ENCODE measurements at regions not wholly inside any gene's neighbourhood (a gene's known extent, or its start where the extent isn't known, plus 50 kb on each side); places are given as distances from the start of the nearest gene placed in this dataset.

GRCh38 chr9:80954521-80954920 lies 734.8 kb downstream of the TLE1 start:
- Histone ChIP-seq H3K27me3 (ENCODE audit: control insufficient read depth in 3 of 3, insufficient read depth in 3 of 3, low read length in 3 of 3) (no peaks in the 10 kb centered on the region), H3K4me1 (ENCODE audit: control insufficient read depth in 3 of 3, insufficient read depth in 2 of 3, low read depth in 1 of 3, low read length in 2 of 3) (no peaks in the 10 kb centered on the region), H3K36me3 (ENCODE audit: control insufficient read depth in 3 of 3, insufficient read depth in 2 of 3, low read depth in 1 of 3, low read length in 3 of 3) (no peaks in the 10 kb centered on the region), H3K4me3 (ENCODE audit: low read depth in 1 of 3, low read length in 3 of 3) (no peak overlapping the region), H3K27ac (ENCODE audit: low read depth in 1 of 3, low read length in 2 of 3) (no peak overlapping the region), H3K9me3 (ENCODE audit: control insufficient read depth in 2 of 2, insufficient read depth in 1 of 2, low read depth in 1 of 2, low read length in 1 of 2) (no peaks in the 10 kb centered on the region)
- FAIRE-seq = no peak
- 25 to 68% (median 30%) methylated on average over 2 of the region's 2 CpGs for WGBS, 3 donors
- no peak for DNase-seq

DNA sequence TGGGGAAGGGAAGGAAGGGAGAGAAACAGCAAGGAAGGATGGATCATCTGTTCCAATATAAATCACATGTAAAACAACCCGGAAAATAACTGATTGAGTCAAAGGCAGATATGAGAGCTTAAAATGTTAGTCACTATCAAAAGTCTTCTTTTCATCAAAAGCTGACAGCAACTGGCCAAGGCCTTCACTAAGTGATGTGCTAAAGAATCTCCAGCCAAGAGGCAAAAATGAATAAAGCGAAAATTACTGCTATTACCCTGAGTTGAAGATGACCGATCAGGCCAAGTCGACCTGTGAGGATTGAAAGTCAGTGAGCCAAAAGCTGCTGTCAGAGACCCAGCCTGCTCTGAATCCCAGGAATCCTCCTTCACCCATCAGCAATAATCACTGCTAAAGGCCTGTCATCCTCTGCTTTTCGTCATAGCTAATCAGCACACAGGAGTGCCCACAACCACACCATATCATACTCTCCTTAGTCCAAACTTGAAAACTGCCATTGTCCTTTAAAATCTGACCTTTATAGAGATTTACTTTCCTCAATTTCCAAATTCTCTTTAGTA lies 736.9 kb downstream of the TLE1 start:
- FAIRE-seq (no peak), DNase-seq (no peak)
- Histone ChIP-seq H3K36me3 (ENCODE audit: control insufficient read depth in 3 of 3, insufficient read depth in 2 of 3, low read depth in 1 of 3, low read length in 3 of 3) (no peaks in the 10 kb centered on the region), H3K27ac (ENCODE audit: low read depth in 1 of 3, low read length in 2 of 3) (no peak overlapping the region), H3K4me3 (ENCODE audit: low read depth in 1 of 3, low read length in 3 of 3) (no peak overlapping the region), H3K27me3 (ENCODE audit: control insufficient read depth in 3 of 3, insufficient read depth in 3 of 3, low read length in 3 of 3) (no peaks in the 10 kb centered on the region), H3K4me1 (ENCODE audit: control insufficient read depth in 3 of 3, insufficient read depth in 2 of 3, low read depth in 1 of 3, low read length in 2 of 3) (no peaks in the 10 kb centered on the region), H3K9me3 (ENCODE audit: control insufficient read depth in 2 of 2, insufficient read depth in 1 of 2, low read depth in 1 of 2, low read length in 1 of 2) (no peaks in the 10 kb centered on the region)
- WGBS, 3 donors = 85 to 87% (median 87%) methylated on average over 5 of the region's 5 CpGs

GRCh38 chr9:80951675-80952074 lies 737.7 kb downstream of the TLE1 start:
- no peaks in the 10 kb centered on the region for H3K36me3 ChIP-seq (ENCODE audit: control insufficient read depth in 3 of 3, insufficient read depth in 2 of 3, low read depth in 1 of 3, low read length in 3 of 3)
- DNase-seq (no peak), FAIRE-seq (no peak)
- H3K27ac ChIP-seq (ENCODE audit: low read depth in 1 of 3, low read length in 2 of 3) = no peak overlapping the region
- WGBS, 3 donors = 79 to 83% (median 79%) methylated on average over 7 of the region's 7 CpGs
- H3K4me1 ChIP-seq (ENCODE audit: control insufficient read depth in 3 of 3, insufficient read depth in 2 of 3, low read depth in 1 of 3, low read length in 2 of 3) = no peaks in the 10 kb centered on the region
- no peak overlapping the region for H3K4me3 ChIP-seq (ENCODE audit: low read depth in 1 of 3, low read length in 3 of 3)
- no peaks in the 10 kb centered on the region for H3K9me3 ChIP-seq (ENCODE audit: control insufficient read depth in 2 of 2, insufficient read depth in 1 of 2, low read depth in 1 of 2, low read length in 1 of 2)
- H3K27me3 ChIP-seq (ENCODE audit: control insufficient read depth in 3 of 3, insufficient read depth in 3 of 3, low read length in 3 of 3) = no peaks in the 10 kb centered on the region

GRCh38 chr9:80948876-80949275 lies 740.5 kb downstream of the TLE1 start:
- Histone ChIP-seq H3K27ac (ENCODE audit: low read depth in 1 of 3, low read length in 2 of 3) (no peak overlapping the region), H3K27me3 (ENCODE audit: control insufficient read depth in 3 of 3, insufficient read depth in 3 of 3, low read length in 3 of 3) (no peaks in the 10 kb centered on the region), H3K4me1 (ENCODE audit: control insufficient read depth in 3 of 3, insufficient read depth in 2 of 3, low read depth in 1 of 3, low read length in 2 of 3) (no peaks in the 10 kb centered on the region), H3K36me3 (ENCODE audit: control insufficient read depth in 3 of 3, insufficient read depth in 2 of 3, low read depth in 1 of 3, low read length in 3 of 3) (no peaks in the 10 kb centered on the region), H3K4me3 (ENCODE audit: low read depth in 1 of 3, low read length in 3 of 3) (no peak overlapping the region), H3K9me3 (ENCODE audit: control insufficient read depth in 2 of 2, insufficient read depth in 1 of 2, low read depth in 1 of 2, low read length in 1 of 2) (no peaks in the 10 kb centered on the region)
- DNase-seq (no peak), FAIRE-seq (no peak)
- 87 to 93% (median 88%) methylated on average over 4 of the region's 4 CpGs for WGBS, 3 donors

DNA sequence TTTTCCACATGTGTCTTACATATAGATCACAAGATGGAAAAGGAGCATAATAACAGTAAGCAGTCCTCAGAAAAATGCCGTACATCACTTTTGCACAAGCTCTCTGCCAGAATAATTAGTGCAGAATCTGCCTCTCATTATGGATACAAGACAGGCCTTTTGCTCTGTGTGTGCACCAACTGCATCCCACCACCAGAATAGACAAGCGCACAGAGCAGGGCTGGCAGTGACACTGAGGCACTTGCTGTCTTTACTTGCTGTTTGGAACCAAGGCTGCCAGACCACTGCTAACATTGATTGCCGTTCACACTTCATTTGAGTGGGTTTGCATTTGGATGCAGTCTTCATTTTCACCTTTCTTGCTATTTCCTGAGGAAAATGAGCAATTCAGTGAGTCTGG lies 741.3 kb downstream of the TLE1 start:
- no peaks in the 10 kb centered on the region for H3K4me1 ChIP-seq (ENCODE audit: control insufficient read depth in 3 of 3, insufficient read depth in 2 of 3, low read depth in 1 of 3, low read length in 2 of 3)
- H3K4me3 ChIP-seq (ENCODE audit: low read depth in 1 of 3, low read length in 3 of 3) = no peak overlapping the region
- WGBS, 3 donors = 78 to 82% (median 81%) methylated on average over 3 of the region's 3 CpGs
- no peaks in the 10 kb centered on the region for H3K36me3 ChIP-seq (ENCODE audit: control insufficient read depth in 3 of 3, insufficient read depth in 2 of 3, low read depth in 1 of 3, low read length in 3 of 3)
- H3K27ac ChIP-seq (ENCODE audit: low read depth in 1 of 3, low read length in 2 of 3) = no peak overlapping the region
- no peaks in the 10 kb centered on the region for H3K27me3 ChIP-seq (ENCODE audit: control insufficient read depth in 3 of 3, insufficient read depth in 3 of 3, low read length in 3 of 3)
- H3K9me3 ChIP-seq (ENCODE audit: control insufficient read depth in 2 of 2, insufficient read depth in 1 of 2, low read depth in 1 of 2, low read length in 1 of 2) = no peaks in the 10 kb centered on the region
- no peak for DNase-seq
- no peak for FAIRE-seq

DNA sequence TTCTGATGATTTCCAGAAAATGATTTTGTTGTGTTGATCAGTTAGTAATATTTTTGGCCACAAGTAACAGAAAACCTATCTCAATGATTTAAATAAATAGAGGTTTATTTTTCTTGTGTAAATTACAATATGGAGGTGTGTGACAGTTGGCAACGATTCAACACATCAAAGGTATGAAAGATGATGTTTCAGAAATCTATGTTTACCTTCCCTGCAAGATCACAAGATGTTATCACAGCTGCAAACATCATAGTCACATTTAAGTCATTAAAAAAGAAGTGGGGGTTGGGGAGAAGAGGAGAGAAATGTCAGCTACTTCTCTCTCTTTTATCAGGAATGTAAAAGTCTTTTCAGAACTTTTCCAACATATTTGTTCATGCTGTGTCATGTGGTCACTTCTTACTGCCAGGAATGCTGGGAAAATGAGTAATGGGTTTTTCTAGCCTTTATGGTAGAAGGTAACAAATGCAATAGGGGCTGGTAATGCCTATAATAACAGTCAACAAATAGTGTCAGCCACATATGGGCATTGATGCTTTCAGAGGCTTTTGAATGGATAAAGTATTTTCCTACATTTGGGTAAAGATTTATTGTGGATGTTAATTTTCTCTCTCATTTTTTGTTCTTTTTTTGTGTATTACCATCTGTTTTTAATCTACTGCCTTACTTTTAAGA lies 742.7 kb downstream of the TLE1 start:
- H3K27ac ChIP-seq (ENCODE audit: low read depth in 1 of 3, low read length in 2 of 3) = no peak overlapping the region
- WGBS, 3 donors = 22 to 41% (median 23%) methylated on average over 1 of the region's 1 CpG
- FAIRE-seq (no peak), DNase-seq (no peak)
- no peaks in the 10 kb centered on the region for H3K36me3 ChIP-seq (ENCODE audit: control insufficient read depth in 3 of 3, insufficient read depth in 2 of 3, low read depth in 1 of 3, low read length in 3 of 3)
- H3K4me1 ChIP-seq (ENCODE audit: control insufficient read depth in 3 of 3, insufficient read depth in 2 of 3, low read depth in 1 of 3, low read length in 2 of 3) = no peaks in the 10 kb centered on the region
- H3K9me3 ChIP-seq (ENCODE audit: control insufficient read depth in 2 of 2, insufficient read depth in 1 of 2, low read depth in 1 of 2, low read length in 1 of 2) = no peaks in the 10 kb centered on the region
- no peaks in the 10 kb centered on the region for H3K27me3 ChIP-seq (ENCODE audit: control insufficient read depth in 3 of 3, insufficient read depth in 3 of 3, low read length in 3 of 3)
- no peak overlapping the region for H3K4me3 ChIP-seq (ENCODE audit: low read depth in 1 of 3, low read length in 3 of 3)

DNA sequence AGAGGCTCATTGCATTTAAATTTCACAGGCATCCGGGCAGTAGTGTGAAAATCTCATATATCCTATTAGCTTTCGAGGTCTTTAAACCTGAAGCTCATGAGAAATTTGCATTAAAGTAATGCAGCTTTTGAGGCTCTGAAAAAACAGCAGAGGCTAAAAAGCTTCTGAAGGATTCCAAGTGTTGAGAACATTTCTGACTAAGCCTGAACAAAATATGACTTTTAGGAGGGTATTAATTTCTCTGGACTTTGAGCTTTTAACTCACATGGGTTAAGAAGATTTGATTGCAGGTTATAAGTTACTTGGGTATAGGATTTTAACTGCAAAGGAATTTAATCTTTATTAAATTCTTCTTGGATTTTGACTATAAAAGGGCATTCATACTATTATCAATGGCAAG lies 743.9 kb downstream of the TLE1 start:
- no peak overlapping the region for H3K4me3 ChIP-seq (ENCODE audit: low read depth in 1 of 3, low read length in 3 of 3)
- no peak for DNase-seq
- no peak for FAIRE-seq
- H3K9me3 ChIP-seq (ENCODE audit: control insufficient read depth in 2 of 2, insufficient read depth in 1 of 2, low read depth in 1 of 2, low read length in 1 of 2) = no peaks in the 10 kb centered on the region
- no peak overlapping the region for H3K27ac ChIP-seq (ENCODE audit: low read depth in 1 of 3, low read length in 2 of 3)
- H3K27me3 ChIP-seq (ENCODE audit: control insufficient read depth in 3 of 3, insufficient read depth in 3 of 3, low read length in 3 of 3) = no peaks in the 10 kb centered on the region
- H3K36me3 ChIP-seq (ENCODE audit: control insufficient read depth in 3 of 3, insufficient read depth in 2 of 3, low read depth in 1 of 3, low read length in 3 of 3) = no peaks in the 10 kb centered on the region
- no peaks in the 10 kb centered on the region for H3K4me1 ChIP-seq (ENCODE audit: control insufficient read depth in 3 of 3, insufficient read depth in 2 of 3, low read depth in 1 of 3, low read length in 2 of 3)
- 58 to 75% (median 67%) methylated on average over 2 of the region's 2 CpGs for WGBS, 3 donors

DNA sequence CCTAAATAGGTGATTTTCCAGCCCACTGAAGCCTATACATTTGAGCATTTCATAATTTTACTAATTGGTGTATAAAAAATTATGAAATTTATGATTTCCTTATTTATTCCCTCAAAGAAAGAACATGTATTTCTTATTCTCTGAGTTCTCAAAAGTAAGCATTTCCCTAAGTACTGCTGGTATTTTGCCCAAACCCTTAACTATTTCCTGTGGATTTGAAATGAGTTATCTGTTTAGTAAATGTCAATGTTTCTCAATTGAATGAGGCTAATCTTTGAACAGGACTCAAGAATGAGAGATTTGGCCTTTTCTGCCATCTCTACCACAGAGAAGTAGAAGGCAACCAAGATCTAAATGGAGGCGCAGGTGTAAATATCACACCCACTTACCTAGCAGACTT lies 751.7 kb downstream of the TLE1 start:
- no peak overlapping the region for H3K4me3 ChIP-seq (ENCODE audit: low read depth in 1 of 3, low read length in 3 of 3)
- H3K4me1 ChIP-seq (ENCODE audit: control insufficient read depth in 3 of 3, insufficient read depth in 2 of 3, low read depth in 1 of 3, low read length in 2 of 3) = no peaks in the 10 kb centered on the region
- H3K9me3 ChIP-seq (ENCODE audit: control insufficient read depth in 2 of 2, insufficient read depth in 1 of 2, low read depth in 1 of 2, low read length in 1 of 2) = peaks cover 2% of the 10 kb centered on the region in 2 donors
- H3K36me3 ChIP-seq (ENCODE audit: control insufficient read depth in 3 of 3, insufficient read depth in 2 of 3, low read depth in 1 of 3, low read length in 3 of 3) = no peaks in the 10 kb centered on the region
- H3K27ac ChIP-seq (ENCODE audit: low read depth in 1 of 3, low read length in 2 of 3) = no peak overlapping the region
- no peak for DNase-seq
- no peaks in the 10 kb centered on the region for H3K27me3 ChIP-seq (ENCODE audit: control insufficient read depth in 3 of 3, insufficient read depth in 3 of 3, low read length in 3 of 3)
- FAIRE-seq = no peak
- 88 to 96% (median 95%) methylated on average over 1 of the region's 1 CpG for WGBS, 3 donors

DNA sequence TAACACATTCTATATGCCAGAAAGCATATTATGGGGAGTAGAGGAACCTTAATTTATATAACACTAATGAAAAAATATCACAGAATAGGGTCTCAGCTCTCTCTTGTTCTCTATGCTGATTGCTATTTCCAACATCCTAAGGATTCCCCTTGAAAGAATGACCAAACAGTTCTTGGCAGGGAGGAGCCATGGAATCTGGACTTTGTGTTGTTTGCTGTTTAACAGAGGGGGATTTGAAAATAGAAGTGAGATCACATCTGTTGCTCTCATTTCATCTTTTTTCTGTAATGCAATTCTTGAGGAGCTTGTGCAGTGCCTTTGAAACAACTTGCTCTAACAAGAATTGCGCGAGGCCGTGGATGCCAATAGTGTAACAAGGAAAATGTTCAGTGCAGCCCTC lies 755.3 kb downstream of the TLE1 start:
- no peak overlapping the region for H3K27ac ChIP-seq (ENCODE audit: low read depth in 1 of 3, low read length in 2 of 3)
- H3K4me3 ChIP-seq (ENCODE audit: low read depth in 1 of 3, low read length in 3 of 3) = no peak overlapping the region
- WGBS, 3 donors = 73 to 89% (median 87%) methylated on average over 3 of the region's 3 CpGs

More for the DNA sequence above, 755.3 kb downstream of the TLE1 start:
- no peaks in the 10 kb centered on the region for H3K27me3 ChIP-seq (ENCODE audit: control insufficient read depth in 3 of 3, insufficient read depth in 3 of 3, low read length in 3 of 3)
- H3K4me1 ChIP-seq (ENCODE audit: control insufficient read depth in 3 of 3, insufficient read depth in 2 of 3, low read depth in 1 of 3, low read length in 2 of 3) = no peaks in the 10 kb centered on the region
- FAIRE-seq = no peak
- no peaks in the 10 kb centered on the region for H3K36me3 ChIP-seq (ENCODE audit: control insufficient read depth in 3 of 3, insufficient read depth in 2 of 3, low read depth in 1 of 3, low read length in 3 of 3)
- DNase-seq = no peak
- H3K9me3 ChIP-seq (ENCODE audit: control insufficient read depth in 2 of 2, insufficient read depth in 1 of 2, low read depth in 1 of 2, low read length in 1 of 2) = no peaks in the 10 kb centered on the region
